Ishikawa (cell line): ENCODE measurements at regions not wholly inside any gene's neighbourhood (a gene's known extent, or its start where the extent isn't known, plus 50 kb on each side); places are given as distances from the start of the nearest gene placed in this dataset.

Source experiments
- CEBPB ChIP-seq: IDR thresholded peaks from 2 replicates; pipeline ENCODE4 v1.6.1; 2012
- CREB1 ChIP-seq: IDR thresholded peaks from 2 replicates; pipeline ENCODE4 v1.6.1; 2012; ENCODE audit warnings: low read depth
- EGR1 ChIP-seq: IDR thresholded peaks from 2 replicates; pipeline ENCODE4 v1.6.1; 2012
- EP300 ChIP-seq: IDR thresholded peaks from 2 replicates; pipeline ENCODE4 v1.6.1; 2012; ENCODE audit warnings: borderline replicate concordance
- FOXM1 ChIP-seq: IDR thresholded peaks from 2 replicates; pipeline ENCODE4 v1.6.1; 2012; ENCODE audit warnings: low read depth, borderline replicate concordance
- MAX ChIP-seq: IDR thresholded peaks from 2 replicates; pipeline ENCODE4 v1.6.1; 2012
- NFIC ChIP-seq: IDR thresholded peaks from 2 replicates; pipeline ENCODE4 v1.6.1; 2012
- RAD21 ChIP-seq: IDR thresholded peaks from 2 replicates; pipeline ENCODE4 v1.6.1; 2012; ENCODE audit warnings: low read depth
- REST ChIP-seq: IDR thresholded peaks from 2 replicates; pipeline ENCODE4 v1.6.1; 2012; ENCODE audit warnings: low read depth, mild to moderate bottlenecking
- TAF1 ChIP-seq: IDR thresholded peaks from 2 replicates; pipeline ENCODE4 v1.6.1; 2012; ENCODE audit warnings: low read depth, mild to moderate bottlenecking
- TCF12 ChIP-seq: IDR thresholded peaks from 2 replicates; pipeline ENCODE4 v1.6.1; 2012; ENCODE audit warnings: low read depth
- TEAD4 ChIP-seq: IDR thresholded peaks from 2 replicates; pipeline ENCODE4 v1.6.1; 2012
- USF1 ChIP-seq: IDR thresholded peaks from 2 replicates; pipeline ENCODE4 v1.6.1; 2012
- YY1 ChIP-seq: IDR thresholded peaks from 2 replicates; pipeline ENCODE4 v1.6.1; 2012; ENCODE audit warnings: low read depth
- ZBTB7A ChIP-seq: IDR thresholded peaks from 2 replicates; pipeline ENCODE4 v1.6.1; 2012; ENCODE audit warnings: low read depth

- TF ChIP-seq EP300, result no peak
Measured at GRCh38 chr4:81562093-81562492, 90.4 kb upstream of the RASGEF1B start.

- TF ChIP-seq MAX (no peak), YY1 (no peak), RAD21 (no peak), NFIC (no peak), TEAD4 (no peak), EP300 (no peak), CEBPB (no peak), ZBTB7A (no peak), FOXM1 (no peak), TAF1 (no peak), EGR1 (no peak), CREB1 (no peak), REST (no peak), USF1 (no peak), TCF12 (no peak)
Measured at GRCh38 chr4:81557306-81557705, 85.6 kb upstream of the RASGEF1B start.

GRCh38 chr4:81555489-81555888 lies 83.8 kb upstream of the RASGEF1B start:
- TF ChIP-seq NFIC (no peak), TEAD4 (no peak), CREB1 (no peak), USF1 (no peak), FOXM1 (no peak), EGR1 (no peak), CEBPB (no peak), ZBTB7A (no peak), YY1 (no peak), RAD21 (no peak), EP300 (no peak), REST (no peak), TAF1 (no peak), MAX (no peak), TCF12 (no peak)

GRCh38 chr4:81552086-81552485 lies 80.4 kb upstream of the RASGEF1B start:
- TF ChIP-seq EP300 (no peak), CREB1 (no peak), USF1 (no peak), TEAD4 (no peak), REST (no peak), NFIC (no peak)

GRCh38 chr4:81550388-81550859 lies 78.7 kb upstream of the RASGEF1B start:
- TF ChIP-seq YY1 (no peak), ZBTB7A (no peak), MAX (no peak), CEBPB (no peak), REST (no peak), EP300 (no peak), FOXM1 (no peak), USF1 (no peak), TCF12 (no peak), EGR1 (no peak), NFIC (no peak), TAF1 (no peak)
